HCT116 (cell line): ENCODE measurements at regions not wholly inside any gene's neighbourhood (a gene's known extent, or its start where the extent isn't known, plus 50 kb on each side); places are given as distances from the start of the nearest gene placed in this dataset.

Source experiments
- ATAC-seq: fragments of 200-7000 bp; cut with Tn5 transposase; 2 replicates; pipeline ENCODE4 v1.9.1; 2020; ENCODE audit warnings: mild to moderate bottlenecking, moderate library complexity
- BruUV-seq: library from RNA; stranded (reverse); fragments of 400-500 nt; replicated peaks from 2 replicates; lab custom pipeline; 2021; lab: Mats Ljungman, UMichigan
- CTCF ChIA-PET: fragments of 300-600 bp; sonication (Branson Sonifier 250); formaldehyde crosslinking; loops from one replicate; lab custom pipeline; 2021; ENCODE audit warnings: antibody characterized with exemption; lab: Charles Lee
- POLR2A ChIA-PET: fragments of 300-600, 350-600 bp; sonication (Branson Sonifier 250); formaldehyde crosslinking; loops from one replicate; lab custom pipeline; 2021; ENCODE audit warnings: antibody characterized with exemption; lab: Charles Lee
- RAD21 ChIA-PET, 2 experiments: fragments of 300-600 bp; sonication (Branson Sonifier 250); formaldehyde crosslinking; loops; one replicate each; lab custom pipeline; 2023; ENCODE audit warnings: low total read pairs in 2 of 2; ENCODE audit not compliant: uncharacterized antibody in 2 of 2, unreplicated experiment in 2 of 2, low non-redundant PET in 1 of 2; lab: Charles Lee
- DNase-seq: peaks from one replicate; pipeline ENCODE4 v3.0.0-alpha.2; 2010; ENCODE audit warnings: low read depth, low spot score
- H2AFZ ChIP-seq: fragments of 200-600 bp; shearing (Covaris generic), sonication (generic); 2 replicates; pipeline ENCODE4 v1.6.1; 2017; ENCODE audit warnings: low read depth, mixed run types, mixed read lengths, antibody characterized with exemption, low read length; ENCODE audit not compliant: poor library complexity, severe bottlenecking
- H3K27ac ChIP-seq: 2 replicates; pipeline ENCODE4 v1.5.1; 2012; ENCODE audit warnings: low read depth, low read length
- H3K27me3 ChIP-seq: fragments of 200-600 bp; sonication (generic); 2 replicates; pipeline ENCODE4 v1.6.1; 2016; ENCODE audit warnings: mixed run types, low read length, mixed read lengths; ENCODE audit not compliant: insufficient read depth
- H3K36me3 ChIP-seq, 2 experiments: fragments of 200-500 bp in 1 of 2; fragments of 200-600 bp in 1 of 2; sonication (Bioruptor generic) in 1 of 2; sonication (generic) in 1 of 2; 2 replicates each; pipeline versions ENCODE4 v1.5.1 to v1.6.1; 2014 to 2016; ENCODE audit warnings: low read length in 2 of 2, inconsistent platforms in 1 of 2, mixed read lengths in 1 of 2, mixed run types in 1 of 2; ENCODE audit not compliant: insufficient read depth in 2 of 2, control insufficient read depth in 1 of 2
- H3K4me1 ChIP-seq, 2 experiments: fragments of 200-600 bp in 1 of 2; sonication (generic) in 1 of 2; 2 replicates each; pipeline versions ENCODE4 v1.5.1 to v1.6.1; 2012 to 2017; ENCODE audit warnings: low read length in 2 of 2, inconsistent platforms in 1 of 2, mild to moderate bottlenecking in 1 of 2, mixed read lengths in 1 of 2, mixed run types in 1 of 2, moderate library complexity in 1 of 2; ENCODE audit not compliant: insufficient read depth in 2 of 2, control insufficient read depth in 1 of 2
- H3K4me2 ChIP-seq: fragments of 200-600 bp; sonication (generic); 2 replicates; pipeline ENCODE4 v1.6.1; 2017; ENCODE audit warnings: mixed run types, low read length, mixed read lengths
- H3K4me3 ChIP-seq, 2 experiments: fragments of 200-600 bp in 1 of 2; sonication (generic) in 1 of 2; replicated peaks in 1 of 2; 2 replicates each; pipeline ENCODE4 v1.5.1; 2011 to 2016; ENCODE audit warnings: low read length in 2 of 2, control low read depth in 1 of 2, low read depth in 1 of 2, mild to moderate bottlenecking in 1 of 2, mixed read lengths in 1 of 2, mixed run types in 1 of 2
- H3K79me2 ChIP-seq: fragments of 200-600 bp; sonication (generic); 2 replicates; pipeline ENCODE4 v1.6.1; 2017; ENCODE audit warnings: mild to moderate bottlenecking, mixed run types, low read length, moderate library complexity, mixed read lengths; ENCODE audit not compliant: insufficient read depth
- H3K9ac ChIP-seq: fragments of 200-600 bp; sonication (generic); 2 replicates; pipeline ENCODE4 v1.6.1; 2016; ENCODE audit warnings: low read length, mixed read lengths
- H3K9me2 ChIP-seq: fragments of 200-600 bp; sonication (generic), shearing (Covaris generic); 2 replicates; pipeline ENCODE4 v1.6.1; 2017; ENCODE audit warnings: mixed run types, mild to moderate bottlenecking, moderate library complexity; ENCODE audit not compliant: insufficient read depth
- H3K9me3 ChIP-seq, 2 experiments: fragments of 200-500 bp in 1 of 2; fragments of 200-600 bp in 1 of 2; sonication (Bioruptor generic) in 1 of 2; sonication (generic) in 1 of 2; 2 replicates each; pipeline ENCODE4 v1.6.1; 2014 to 2017; ENCODE audit warnings: low read length in 2 of 2, mixed read lengths in 2 of 2, inconsistent platforms in 1 of 2, low read depth in 1 of 2, mild to moderate bottlenecking in 1 of 2, mixed run types in 1 of 2, moderate library complexity in 1 of 2; ENCODE audit not compliant: control insufficient read depth in 1 of 2, insufficient read depth in 1 of 2
- H4K20me1 ChIP-seq: fragments of 200-600 bp; sonication (generic), shearing (Covaris generic); 2 replicates; pipeline ENCODE4 v1.6.1; 2017; ENCODE audit warnings: mixed run types, mild to moderate bottlenecking, moderate library complexity; ENCODE audit not compliant: insufficient read depth
- CEBPB ChIP-seq: IDR thresholded peaks from 2 replicates; pipeline ENCODE4 v1.6.1; 2012; ENCODE audit warnings: low read depth
- CTCF ChIP-seq, 3 experiments: fragments of 200-600 bp in 1 of 3; sonication (generic) in 1 of 3; IDR thresholded peaks in 2 of 3; conservative IDR thresholded peaks in 1 of 3; 2 replicates each; pipeline ENCODE4 v1.5.1; 2012 to 2017; ENCODE audit warnings: low read depth in 2 of 3, low read length in 2 of 3, antibody characterized with exemption in 1 of 3, borderline replicate concordance in 1 of 3, control low read depth in 1 of 3, mild to moderate bottlenecking in 1 of 3, mixed read lengths in 1 of 3, mixed run types in 1 of 3, moderate library complexity in 1 of 3; ENCODE audit not compliant: insufficient read depth in 1 of 3
- EGR1 ChIP-seq: IDR thresholded peaks from 2 replicates; pipeline ENCODE4 v1.6.1; 2012; ENCODE audit warnings: low read depth
- ELF1 ChIP-seq: IDR thresholded peaks from 2 replicates; pipeline ENCODE4 v1.6.1; 2012; ENCODE audit warnings: low read depth, borderline replicate concordance
- EZH2 ChIP-seq: fragments of 200-600 bp; sonication (generic); IDR thresholded peaks from 2 replicates; pipeline ENCODE4 v1.6.1; 2017; ENCODE audit warnings: antibody characterized with exemption, mixed run types
- JUND ChIP-seq: IDR thresholded peaks from 2 replicates; pipeline ENCODE4 v1.6.1; 2012
- SP1 ChIP-seq: IDR thresholded peaks from 2 replicates; pipeline ENCODE4 v1.6.1; 2012; ENCODE audit warnings: low read depth
- YY1 ChIP-seq: IDR thresholded peaks from 2 replicates; pipeline ENCODE4 v1.6.1; 2011; ENCODE audit warnings: low read length, low read depth, moderate library complexity, mild to moderate bottlenecking; ENCODE audit not compliant: insufficient replicate concordance; ENCODE audit errors: extremely low read depth
- ZBTB33 ChIP-seq: IDR thresholded peaks from 2 replicates; pipeline ENCODE4 v1.6.1; 2011; ENCODE audit warnings: mild to moderate bottlenecking, low read length, moderate library complexity; ENCODE audit not compliant: insufficient replicate concordance; ENCODE audit errors: extremely low read depth
- intact Hi-C: fragments of 100-400 bp; cut with micrococcal nuclease; formaldehyde crosslinking; loops from 2 replicates; pipeline ENCODE4 v1.10.0; 2022

GRCh38 chr9:2375114-2375513, 246.5 kb upstream of the VLDLR start:
- CTCF ChIA-PET, result no interaction called here
- no peak overlapping the region for H3K9ac ChIP-seq
- H3K79me2 ChIP-seq, result no peaks in the 10 kb centered on the region
- no peak overlapping the region for H2AFZ ChIP-seq
- H3K4me2 ChIP-seq, result no peak overlapping the region
- no peaks in the 10 kb centered on the region for H3K4me1 ChIP-seq
- H3K36me3 ChIP-seq, result no peaks in the 10 kb centered on the region
- no peaks in the 10 kb centered on the region for H4K20me1 ChIP-seq
- ATAC-seq (no peak), DNase-seq (no peak)
- RAD21 ChIA-PET, result no interaction called here
- intact Hi-C loops, result no loop called here
- H3K9me3 ChIP-seq, result no peaks in the 10 kb centered on the region
- no TSS peak for BruUV-seq
- H3K27ac ChIP-seq, result no peak overlapping the region
- POLR2A ChIA-PET, result no interaction called here
- no peak overlapping the region for H3K4me3 ChIP-seq
- no peaks in the 10 kb centered on the region for H3K9me2 ChIP-seq
- TF ChIP-seq CEBPB, result no peak
- TF ChIP-seq EGR1, result no peak
- no peak for TF ChIP-seq ZBTB33
- no peak for TF ChIP-seq ELF1
- TF ChIP-seq SP1, result no peak
- TF ChIP-seq YY1, result no peak
- no peak for TF ChIP-seq JUND
- TF ChIP-seq CTCF (IDR thresholded peaks at IDR 0.05 in 2 of 3, conservative IDR thresholded peaks at IDR 0.05 in 1 of 3; ENCODE audit: borderline replicate concordance in 1 of 3, insufficient read depth in 1 of 3, low read depth in 2 of 3, low read length in 2 of 3), result no peak
- TF ChIP-seq EZH2, result no peak
- TF ChIP-seq, all 23 proteins: peak for 0
- 0 out of 2 replicates have a peak, but pooled peaks cover 2% of the 10 kb centered on the region for H3K27me3 ChIP-seq
